Spleen (tissue), 11 donors: ENCODE measurements at regions not wholly inside any gene's neighbourhood (a gene's known extent, or its start where the extent isn't known, plus 50 kb on each side); places are given as distances from the start of the nearest gene placed in this dataset.
A peak's percentile ranks its signal among the peaks of the same experiment; 100 is the strongest.

Experiments used
- DNase-seq: peaks from one replicate; pipeline ENCODE4 v3.0.0-alpha.2; 2020
- H3K27ac ChIP-seq, 8 donors: fragments of 200-600 bp; sonication (generic) in 7 of 8; 1 replicate in 4 of 8; 2 replicates in 4 of 8; pipeline versions ENCODE4 v1.5.0 to v1.8.0; 2016 to 2021; ENCODE audit warnings: inconsistent platforms in 4 of 8, mild to moderate bottlenecking in 4 of 8, moderate library complexity in 1 of 8
- H3K27me3 ChIP-seq, 7 donors: fragments of 200-600 bp; sonication (generic) in 6 of 7; replicated peaks in 1 of 7; 1 replicate in 4 of 7; 2 replicates in 3 of 7; pipeline versions ENCODE4 v1.5.0 to v1.8.0; 2016 to 2021; ENCODE audit warnings: inconsistent platforms in 3 of 7, mild to moderate bottlenecking in 1 of 7
- H3K36me3 ChIP-seq, 6 donors: fragments of 200-600 bp; sonication (generic) in 5 of 6; 1 replicate in 4 of 6; 2 replicates in 2 of 6; pipeline versions ENCODE4 v1.5.0 to v1.8.0; 2016 to 2021; ENCODE audit warnings: inconsistent platforms in 2 of 6
- H3K4me1 ChIP-seq, 6 donors: fragments of 200-600 bp; sonication (generic) in 5 of 6; 1 replicate in 3 of 6; 2 replicates in 3 of 6; pipeline versions ENCODE4 v1.5.0 to v1.8.0; 2016 to 2021; ENCODE audit warnings: inconsistent platforms in 3 of 6
- H3K4me3 ChIP-seq, 8 donors: fragments of 200-600 bp; sonication (generic) in 7 of 8; 1 replicate in 4 of 8; 2 replicates in 4 of 8; pipeline versions ENCODE4 v1.5.0 to v1.8.0; 2016 to 2021; ENCODE audit warnings: inconsistent platforms in 4 of 8, mild to moderate bottlenecking in 4 of 8, moderate library complexity in 2 of 8
- H3K9me3 ChIP-seq, 8 donors: fragments of 200-600 bp; sonication (generic) in 7 of 8; 1 replicate in 4 of 8; 2 replicates in 4 of 8; pipeline versions ENCODE4 v1.5.0 to v1.8.0; 2016 to 2021; ENCODE audit warnings: inconsistent platforms in 4 of 8
- POLR2A ChIP-seq, 3 donors: fragments of 450-650 bp; IDR thresholded peaks; one replicate each; pipeline ENCODE4 v1.5.1; 2017; ENCODE audit warnings: antibody characterized with exemption in 3 of 3, mild to moderate bottlenecking in 1 of 3
- POLR2AphosphoS5 ChIP-seq, 3 donors: sonication (generic); formaldehyde crosslinking; IDR thresholded peaks; one replicate each; pipeline ENCODE4 v1.5.1; 2017; ENCODE audit warnings: antibody characterized with exemption in 3 of 3
- WGBS, 5 donors: extraction: QIAGEN DNeasy Blood & Tissue Kit in 3 of 5; methylation state at CpG; one replicate each; pipeline versions ENCODE4 v1.1.5 to v1.1.7; 2013 to 2018; 5-methylcytosine and 5-hydroxymethylcytosine counted together
- intact Hi-C: fragments of 100-400 bp; cut with DNase I; formaldehyde crosslinking; loops from one replicate; pipeline ENCODE4 v1.15.0; 2023; ENCODE audit warnings: low total_unique reads
- TF ChIP-seq, protein P1 (sequence below), 11 experiments: fragments of 200-600 bp in 7 of 11; fragments of 450-650 bp in 4 of 11; sonication (generic) in 4 of 11; IDR thresholded peaks in 8 of 11; conservative IDR thresholded peaks in 3 of 11; 1 replicate in 7 of 11; 2 replicates in 4 of 11; pipeline versions ENCODE4 v1.4.0 to v1.8.0; 2016 to 2021; ENCODE audit warnings: antibody characterized with exemption in 11 of 11, inconsistent platforms in 4 of 11, mild to moderate bottlenecking in 1 of 11
- donor health status: healthy with polysubstance abuse.
- donor health status: DM: no; HTN: no; CAD: no; lungs with moderate emphysema.
- donor health status: DM: no; HTN: no; CAD: no.
- donor health status: Bipolar disorder and iron deficiency.
- donor health status: healthy.
- donor health status: DM: no; HTN: no; CAD: no.
- donor health status: DM: yes; HTN: yes; CAD: no.

GRCh38 chr9:89730715-89731114 lies 125.9 kb downstream of the GADD45G start:
- Histone ChIP-seq H3K36me3 (no peaks in the 10 kb centered on the region), H3K4me3 (no peak overlapping the region), H3K4me1 (peaks cover 11 to 34% (median 21%) of the 10 kb centered on the region in 6 donors), H3K27me3 (no peaks in the 10 kb centered on the region), H3K27ac (no peak overlapping the region), H3K9me3 (no peaks in the 10 kb centered on the region)
- TF ChIP-seq, protein P1, sequence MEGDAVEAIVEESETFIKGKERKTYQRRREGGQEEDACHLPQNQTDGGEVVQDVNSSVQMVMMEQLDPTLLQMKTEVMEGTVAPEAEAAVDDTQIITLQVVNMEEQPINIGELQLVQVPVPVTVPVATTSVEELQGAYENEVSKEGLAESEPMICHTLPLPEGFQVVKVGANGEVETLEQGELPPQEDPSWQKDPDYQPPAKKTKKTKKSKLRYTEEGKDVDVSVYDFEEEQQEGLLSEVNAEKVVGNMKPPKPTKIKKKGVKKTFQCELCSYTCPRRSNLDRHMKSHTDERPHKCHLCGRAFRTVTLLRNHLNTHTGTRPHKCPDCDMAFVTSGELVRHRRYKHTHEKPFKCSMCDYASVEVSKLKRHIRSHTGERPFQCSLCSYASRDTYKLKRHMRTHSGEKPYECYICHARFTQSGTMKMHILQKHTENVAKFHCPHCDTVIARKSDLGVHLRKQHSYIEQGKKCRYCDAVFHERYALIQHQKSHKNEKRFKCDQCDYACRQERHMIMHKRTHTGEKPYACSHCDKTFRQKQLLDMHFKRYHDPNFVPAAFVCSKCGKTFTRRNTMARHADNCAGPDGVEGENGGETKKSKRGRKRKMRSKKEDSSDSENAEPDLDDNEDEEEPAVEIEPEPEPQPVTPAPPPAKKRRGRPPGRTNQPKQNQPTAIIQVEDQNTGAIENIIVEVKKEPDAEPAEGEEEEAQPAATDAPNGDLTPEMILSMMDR (IDR thresholded peaks at IDR 0.05 in 8 of 11, conservative IDR thresholded peaks at IDR 0.05 in 3 of 11), result no peak
- no peak for TF ChIP-seq POLR2AphosphoS5 (IDR thresholded peaks at IDR 0.05)
- no peak for TF ChIP-seq POLR2A (IDR thresholded peaks at IDR 0.05)
- DNase-seq, result no peak
- intact Hi-C loops, result no loop called here
- 81 to 93% (median 92%) methylated on average over 17 of the region's 17 CpGs for WGBS, 5 donors

GRCh38 chr9:89731262-89732182 lies 126.7 kb downstream of the GADD45G start:
- no peaks in the 10 kb centered on the region for H3K27me3 ChIP-seq
- no peaks in the 10 kb centered on the region for H3K36me3 ChIP-seq
- DNase-seq, result no peak
- H3K27ac ChIP-seq, result peak overlapping the region in 3 of 8 donors; percentile 26 to 70 (median 48)
- H3K9me3 ChIP-seq, result no peaks in the 10 kb centered on the region
- H3K4me3 ChIP-seq, result no peak overlapping the region
- intact Hi-C loops, result no loop called here
- peaks cover 11 to 34% (median 21%) of the 10 kb centered on the region in 6 donors for H3K4me1 ChIP-seq
- TF ChIP-seq POLR2AphosphoS5 (IDR thresholded peaks at IDR 0.05) (no peak), POLR2A (IDR thresholded peaks at IDR 0.05) (no peak)
- TF ChIP-seq, protein P1 (IDR thresholded peaks at IDR 0.05 in 8 of 11, conservative IDR thresholded peaks at IDR 0.05 in 3 of 11), result no peak
- 62 to 79% (median 74%) methylated on average over 8 to 9 of the region's 9 CpGs for WGBS, 5 donors

DNA sequence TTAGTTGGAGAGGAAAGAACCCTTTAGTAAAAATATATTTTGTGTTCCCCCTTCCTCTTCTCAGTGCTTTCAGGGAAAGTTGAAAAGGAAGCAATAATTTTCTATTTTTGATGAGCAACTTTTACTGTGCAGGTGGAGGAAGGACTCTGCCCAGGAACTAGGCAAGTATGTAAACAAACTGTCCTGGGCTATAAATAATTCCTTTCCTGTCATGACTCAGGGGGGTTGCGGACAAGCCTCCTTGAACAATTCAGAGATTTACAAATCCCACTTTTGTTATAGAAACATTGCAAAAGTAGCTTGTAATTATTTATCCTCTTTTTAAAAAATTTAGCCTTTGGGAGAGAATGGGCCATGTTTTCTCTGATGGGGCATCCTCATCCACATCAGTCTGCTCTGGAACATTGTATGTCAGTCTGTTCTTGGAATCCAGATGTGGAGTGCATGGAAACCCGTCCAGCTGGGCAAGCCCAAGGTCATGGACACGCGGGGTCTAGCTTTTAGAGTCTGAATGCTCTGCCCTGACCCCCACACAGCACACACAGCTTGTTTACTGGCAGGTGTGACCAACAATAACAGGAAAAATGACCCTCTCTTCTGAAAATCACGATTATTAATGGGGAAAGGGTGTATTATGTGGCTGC lies 127.6 kb downstream of the GADD45G start:
- no peaks in the 10 kb centered on the region for H3K36me3 ChIP-seq
- no peak overlapping the region for H3K4me3 ChIP-seq
- intact Hi-C loops, result no loop called here
- peak overlapping the region in 4 of 8 donors; percentile 18 to 70 (median 37) for H3K27ac ChIP-seq
- no peaks in the 10 kb centered on the region for H3K27me3 ChIP-seq
- no peaks in the 10 kb centered on the region for H3K9me3 ChIP-seq
- DNase-seq, result no peak
- 54 to 72% (median 57%) methylated on average over 5 of the region's 5 CpGs for WGBS, 5 donors
- TF ChIP-seq POLR2AphosphoS5 (IDR thresholded peaks at IDR 0.05) (no peak), POLR2A (IDR thresholded peaks at IDR 0.05) (no peak)
- TF ChIP-seq, protein P1 (IDR thresholded peaks at IDR 0.05 in 8 of 11, conservative IDR thresholded peaks at IDR 0.05 in 3 of 11), result no peak
- peaks cover 11 to 34% (median 21%) of the 10 kb centered on the region in 6 donors for H3K4me1 ChIP-seq

DNA sequence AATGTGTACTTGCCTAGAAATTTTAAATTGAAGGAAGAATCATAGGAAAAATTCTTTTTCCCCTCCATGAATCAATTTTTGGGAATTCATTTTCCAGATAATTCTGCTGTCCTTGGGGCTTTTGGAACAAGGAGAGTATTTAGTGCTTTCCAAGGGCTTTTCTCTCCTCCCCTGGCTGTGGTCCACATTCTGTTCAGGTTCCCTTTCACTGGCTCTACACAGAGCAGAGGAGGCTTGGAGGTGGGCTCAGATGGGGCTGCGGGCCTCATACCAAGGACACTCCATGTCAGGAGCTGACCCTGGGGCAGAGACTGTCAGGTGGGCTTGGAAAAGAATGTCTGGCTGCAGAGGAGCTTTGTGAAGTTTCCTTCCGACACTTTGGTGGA lies 128.1 kb downstream of the GADD45G start:
- intact Hi-C loops, result no loop called here

More for the DNA sequence above, 128.1 kb downstream of the GADD45G start:
- TF ChIP-seq POLR2AphosphoS5 (IDR thresholded peaks at IDR 0.05) (no peak), POLR2A (IDR thresholded peaks at IDR 0.05) (no peak)
- TF ChIP-seq, protein P1 (IDR thresholded peaks at IDR 0.05 in 8 of 11, conservative IDR thresholded peaks at IDR 0.05 in 3 of 11), result no peak
- peaks cover 11 to 34% (median 21%) of the 10 kb centered on the region in 6 donors for H3K4me1 ChIP-seq
- H3K27ac ChIP-seq, result peak overlapping the region in 4 of 8 donors; percentile 18 to 70 (median 37)
- H3K9me3 ChIP-seq, result no peaks in the 10 kb centered on the region
- WGBS, 5 donors, result 74 to 91% (median 79%) methylated on average over 2 of the region's 2 CpGs
- no peaks in the 10 kb centered on the region for H3K36me3 ChIP-seq
- DNase-seq, result no peak
- no peak overlapping the region for H3K4me3 ChIP-seq
- no peaks in the 10 kb centered on the region for H3K27me3 ChIP-seq
